ENCODE measurements at regions not wholly inside any gene's neighbourhood (a gene's known extent, or its start where the extent isn't known, plus 50 kb on each side); places are given as distances from the start of the nearest gene placed in this dataset.

DNA sequence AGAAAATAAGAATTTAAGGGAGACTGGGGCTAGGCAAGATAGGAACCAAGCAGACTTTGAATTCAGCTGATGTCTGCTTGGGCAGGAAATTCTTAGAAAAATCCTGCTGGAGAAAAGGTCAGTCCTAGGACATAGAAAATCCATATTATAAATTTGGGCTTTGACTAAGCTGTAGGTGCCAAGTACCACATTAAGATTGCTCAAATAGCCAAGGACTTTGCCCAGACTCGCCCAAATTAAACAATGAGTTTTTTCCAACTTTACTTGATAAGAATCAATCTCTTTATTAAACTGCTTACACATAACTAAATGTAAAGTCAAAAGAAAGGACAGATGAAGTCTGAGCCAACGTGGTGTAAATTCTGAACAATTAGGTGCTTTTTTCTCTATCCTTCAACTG is 95.4 kb downstream of the FUNDC1 start:
- no peak for TF ChIP-seq CTCF (IDR thresholded peaks at IDR 0.05 in 4 of 5, conservative IDR thresholded peaks at IDR 0.05 in 1 of 5)
- TF ChIP-seq POLR2A (IDR thresholded peaks at IDR 0.05): no peak
